Tibial artery (tissue), 4 donors: ENCODE measurements at regions not wholly inside any gene's neighbourhood (a gene's known extent, or its start where the extent isn't known, plus 50 kb on each side); places are given as distances from the start of the nearest gene placed in this dataset.

Source experiments
- DNase-seq, 2 donors: peaks; one replicate each; pipeline ENCODE4 v3.0.0-alpha.2; 2019
- H3K27ac ChIP-seq, 2 donors: fragments of 200-600 bp; sonication (generic) in 1 of 2; 1 replicate in 1 of 2; 2 replicates in 1 of 2; pipeline ENCODE4 v1.5.1; 2018 to 2019; ENCODE audit warnings: mild to moderate bottlenecking in 1 of 2
- H3K27me3 ChIP-seq, 2 donors: fragments of 200-600 bp; sonication (generic) in 1 of 2; one replicate each; pipeline versions ENCODE4 v1.5.1 to v1.6.0; 2016 to 2019
- H3K36me3 ChIP-seq, 3 donors: fragments of 200-600 bp; sonication (generic) in 2 of 3; one replicate each; pipeline ENCODE4 v1.5.1; 2016 to 2019; ENCODE audit warnings: mild to moderate bottlenecking in 2 of 3
- H3K4me1 ChIP-seq, 4 donors: fragments of 200-600 bp; sonication (generic) in 2 of 4; 1 replicate in 3 of 4; 2 replicates in 1 of 4; pipeline ENCODE4 v1.5.1; 2016 to 2019
- H3K4me3 ChIP-seq, 2 donors: fragments of 200-600 bp; sonication (generic) in 1 of 2; 1 replicate in 1 of 2; 2 replicates in 1 of 2; pipeline ENCODE4 v1.5.1; 2018 to 2019; ENCODE audit warnings: mild to moderate bottlenecking in 2 of 2
- H3K9me3 ChIP-seq, 3 donors: fragments of 200-600 bp; sonication (generic) in 1 of 3; one replicate each; pipeline ENCODE4 v1.5.1; 2016 to 2019
- CTCF ChIP-seq, 2 experiments: fragments of 200-600 bp in 1 of 2; fragments of 450-650 bp in 1 of 2; IDR thresholded peaks; one replicate each; pipeline ENCODE4 v1.5.1; 2017 to 2019; ENCODE audit warnings: antibody characterized with exemption in 2 of 2, mild to moderate bottlenecking in 1 of 2, moderate library complexity in 1 of 2
- intact Hi-C: fragments of 100-400 bp; cut with DNase I; formaldehyde crosslinking; loops from one replicate; pipeline ENCODE4 v1.15.0; 2023; ENCODE audit warnings: low total_unique reads

GRCh38 chr2:117537032-117537431 is 277.5 kb upstream of the DDX18 start:
- no peaks in the 10 kb centered on the region for H3K4me1 ChIP-seq
- no peaks in the 10 kb centered on the region for H3K9me3 ChIP-seq
- no peak overlapping the region for H3K27ac ChIP-seq
- H3K36me3 ChIP-seq = no peaks in the 10 kb centered on the region
- DNase-seq = no peak
- no peaks in the 10 kb centered on the region for H3K27me3 ChIP-seq
- H3K4me3 ChIP-seq = no peak overlapping the region
- intact Hi-C loops = no loop called here
- no peak for TF ChIP-seq CTCF (IDR thresholded peaks at IDR 0.05)

GRCh38 chr2:117551858-117552257 is 262.6 kb upstream of the DDX18 start:
- no peaks in the 10 kb centered on the region for H3K27me3 ChIP-seq
- DNase-seq = no peak
- intact Hi-C loops = no loop called here
- H3K4me3 ChIP-seq = no peak overlapping the region
- H3K27ac ChIP-seq = no peak overlapping the region
- H3K36me3 ChIP-seq = no peaks in the 10 kb centered on the region
- no peak for TF ChIP-seq CTCF (IDR thresholded peaks at IDR 0.05)
- H3K4me1 ChIP-seq = no peaks in the 10 kb centered on the region
- no peaks in the 10 kb centered on the region for H3K9me3 ChIP-seq

GRCh38 chr2:117553448-117553847 is 261.0 kb upstream of the DDX18 start:
- no peak for TF ChIP-seq CTCF (IDR thresholded peaks at IDR 0.05)
- H3K4me3 ChIP-seq = no peak overlapping the region
- intact Hi-C loops = no loop called here

GRCh38 chr2:117555965-117556364 is 258.5 kb upstream of the DDX18 start:
- Histone ChIP-seq H3K4me1 (no peaks in the 10 kb centered on the region), H3K27me3 (no peaks in the 10 kb centered on the region), H3K4me3 (no peak overlapping the region), H3K36me3 (no peaks in the 10 kb centered on the region), H3K9me3 (no peaks in the 10 kb centered on the region), H3K27ac (no peak overlapping the region)
- no peak for DNase-seq
- TF ChIP-seq CTCF (IDR thresholded peaks at IDR 0.05) = no peak
- intact Hi-C loops = no loop called here

More at GRCh38 chr2:117553448-117553847, 261.0 kb upstream of the DDX18 start:
- DNase-seq = no peak
- Histone ChIP-seq H3K4me1 (no peaks in the 10 kb centered on the region), H3K9me3 (no peaks in the 10 kb centered on the region), H3K27ac (no peak overlapping the region), H3K36me3 (no peaks in the 10 kb centered on the region), H3K27me3 (no peaks in the 10 kb centered on the region)

- intact Hi-C loops = no loop called here
- no peak for DNase-seq
Measured at GRCh38 chr2:117557626-117558025, 256.9 kb upstream of the DDX18 start.

More at GRCh38 chr2:117557626-117558025, 256.9 kb upstream of the DDX18 start:
- H3K27me3 ChIP-seq = no peaks in the 10 kb centered on the region
- H3K4me1 ChIP-seq = no peaks in the 10 kb centered on the region
- H3K4me3 ChIP-seq = no peak overlapping the region
- TF ChIP-seq CTCF (IDR thresholded peaks at IDR 0.05) = no peak
- H3K27ac ChIP-seq = no peak overlapping the region
- H3K9me3 ChIP-seq = no peaks in the 10 kb centered on the region
- H3K36me3 ChIP-seq = no peaks in the 10 kb centered on the region
